ENCODE measurements at regions not wholly inside any gene's neighbourhood (a gene's known extent, or its start where the extent isn't known, plus 50 kb on each side); places are given as distances from the start of the nearest gene placed in this dataset.

DNA sequence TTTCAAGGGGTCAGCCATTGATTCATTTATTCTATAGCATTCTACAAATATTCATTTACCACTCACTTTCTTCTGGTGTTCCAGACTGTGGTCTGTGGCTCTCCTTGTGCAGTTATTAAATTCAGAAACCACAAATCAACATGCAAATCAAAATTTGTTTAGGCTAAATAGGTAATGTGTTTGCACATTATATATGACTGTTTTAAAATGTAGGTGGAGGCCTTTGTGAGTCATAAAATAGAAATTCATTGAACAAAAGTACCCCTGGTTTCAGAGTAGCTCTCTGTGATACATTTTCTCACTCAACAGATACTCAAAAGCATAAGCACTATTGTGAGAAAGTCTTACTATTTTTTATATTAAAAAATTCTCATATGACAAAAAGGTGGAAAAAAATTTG, 385.5 kb upstream of the TSHZ2 start:
- TF ChIP-seq, protein P1, sequence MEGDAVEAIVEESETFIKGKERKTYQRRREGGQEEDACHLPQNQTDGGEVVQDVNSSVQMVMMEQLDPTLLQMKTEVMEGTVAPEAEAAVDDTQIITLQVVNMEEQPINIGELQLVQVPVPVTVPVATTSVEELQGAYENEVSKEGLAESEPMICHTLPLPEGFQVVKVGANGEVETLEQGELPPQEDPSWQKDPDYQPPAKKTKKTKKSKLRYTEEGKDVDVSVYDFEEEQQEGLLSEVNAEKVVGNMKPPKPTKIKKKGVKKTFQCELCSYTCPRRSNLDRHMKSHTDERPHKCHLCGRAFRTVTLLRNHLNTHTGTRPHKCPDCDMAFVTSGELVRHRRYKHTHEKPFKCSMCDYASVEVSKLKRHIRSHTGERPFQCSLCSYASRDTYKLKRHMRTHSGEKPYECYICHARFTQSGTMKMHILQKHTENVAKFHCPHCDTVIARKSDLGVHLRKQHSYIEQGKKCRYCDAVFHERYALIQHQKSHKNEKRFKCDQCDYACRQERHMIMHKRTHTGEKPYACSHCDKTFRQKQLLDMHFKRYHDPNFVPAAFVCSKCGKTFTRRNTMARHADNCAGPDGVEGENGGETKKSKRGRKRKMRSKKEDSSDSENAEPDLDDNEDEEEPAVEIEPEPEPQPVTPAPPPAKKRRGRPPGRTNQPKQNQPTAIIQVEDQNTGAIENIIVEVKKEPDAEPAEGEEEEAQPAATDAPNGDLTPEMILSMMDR (IDR thresholded peaks at IDR 0.05; ENCODE audit: low read depth, low read length, missing control alignments), result no peak
- in situ Hi-C loops (cut with HindIII; ENCODE audit: low sequenced_read_pairs), result no loop called here
- H3K4me3 ChIP-seq (ENCODE audit: low read depth, low read length), result no peak overlapping the region
- no peak for DNase-seq (ENCODE audit: low read depth)

- no peak overlapping the region for H3K4me3 ChIP-seq (ENCODE audit: low read depth, low read length)
- TF ChIP-seq, protein P1 (IDR thresholded peaks at IDR 0.05; ENCODE audit: low read depth, low read length, missing control alignments), result no peak
- in situ Hi-C loops (cut with HindIII; ENCODE audit: low sequenced_read_pairs), result no loop called here
- DNase-seq (ENCODE audit: low read depth), result no peak
Observed at GRCh38 chr20:52585333-52585732, 386.8 kb upstream of the TSHZ2 start.

DNA sequence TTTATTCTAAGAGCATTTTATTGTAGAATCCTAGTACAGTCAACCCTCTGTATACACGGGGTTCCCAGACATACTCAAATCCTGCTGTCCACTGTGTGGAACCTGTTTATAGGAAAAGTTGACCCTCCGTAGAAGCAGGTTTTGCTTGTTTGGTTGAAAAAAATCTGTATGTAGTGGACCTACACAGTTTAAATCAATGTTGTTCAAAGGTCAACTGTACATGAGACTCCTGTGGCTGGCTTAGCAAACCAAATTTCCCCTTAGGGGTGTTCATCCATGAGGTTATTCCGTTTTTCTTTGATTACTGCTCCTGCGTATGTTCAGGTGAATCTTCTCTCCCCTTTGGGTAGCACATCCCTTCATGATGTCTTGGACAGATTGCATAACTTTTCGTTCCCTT, 387.0 kb upstream of the ZFP64 start:
- in situ Hi-C loops (cut with HindIII; ENCODE audit: low sequenced_read_pairs), result no loop called here
- H3K4me3 ChIP-seq (ENCODE audit: low read depth, low read length), result no peak overlapping the region
- TF ChIP-seq, protein P1 (IDR thresholded peaks at IDR 0.05; ENCODE audit: low read depth, low read length, missing control alignments), result no peak
- DNase-seq (ENCODE audit: low read depth), result no peak

DNA sequence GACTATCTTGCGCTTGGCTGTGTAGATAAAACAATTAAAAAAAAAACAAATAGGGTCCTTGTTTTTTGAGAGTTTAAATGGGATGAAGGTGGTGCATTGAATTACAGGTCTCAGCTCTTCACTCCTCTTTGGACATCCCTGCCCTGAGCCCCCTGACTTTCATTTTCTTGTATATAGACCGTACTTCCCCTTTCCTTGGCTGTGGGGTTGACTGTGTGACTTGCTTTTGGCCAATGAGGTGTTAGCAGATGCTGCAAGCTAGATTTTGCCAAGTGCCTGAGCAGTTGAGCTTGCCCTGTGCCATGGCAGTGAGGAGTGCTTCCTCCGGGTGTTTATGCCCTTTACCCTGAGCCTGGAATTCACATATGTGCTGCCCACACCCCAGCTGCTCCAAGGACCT, 386.1 kb upstream of the ZFP64 start:
- TF ChIP-seq, protein P1 (IDR thresholded peaks at IDR 0.05; ENCODE audit: low read depth, low read length, missing control alignments), result no peak
- DNase-seq (ENCODE audit: low read depth), result no peak
- in situ Hi-C loops (cut with HindIII; ENCODE audit: low sequenced_read_pairs), result no loop called here

GRCh38 chr20:52572687-52573086, 381.1 kb upstream of the ZFP64 start:
- no peak for DNase-seq (ENCODE audit: low read depth)
- no peak overlapping the region for H3K4me3 ChIP-seq (ENCODE audit: low read depth, low read length)
- TF ChIP-seq, protein P1 (IDR thresholded peaks at IDR 0.05; ENCODE audit: low read depth, low read length, missing control alignments), result no peak
- in situ Hi-C loops (cut with HindIII; ENCODE audit: low sequenced_read_pairs), result no loop called here

More for the DNA sequence above, 386.1 kb upstream of the ZFP64 start:
- no peak overlapping the region for H3K4me3 ChIP-seq (ENCODE audit: low read depth, low read length)

GRCh38 chr20:52569201-52569600, 377.6 kb upstream of the ZFP64 start:
- TF ChIP-seq, protein P1 (IDR thresholded peaks at IDR 0.05; ENCODE audit: low read depth, low read length, missing control alignments), result no peak
- no peak for DNase-seq (ENCODE audit: low read depth)
- in situ Hi-C loops (cut with HindIII; ENCODE audit: low sequenced_read_pairs), result loop anchor here (5.0 kb wide), 1 partner anchor 42 kb away; no protein-coding TSS in a partner anchor
- no peak overlapping the region for H3K4me3 ChIP-seq (ENCODE audit: low read depth, low read length)

GRCh38 chr20:52565614-52566013, 374.0 kb upstream of the ZFP64 start:
- in situ Hi-C loops (cut with HindIII; ENCODE audit: low sequenced_read_pairs), result loop anchor here (5.0 kb wide), 1 partner anchor 38 kb away; no protein-coding TSS in a partner anchor
- no peak for DNase-seq (ENCODE audit: low read depth)
- TF ChIP-seq, protein P1 (IDR thresholded peaks at IDR 0.05; ENCODE audit: low read depth, low read length, missing control alignments), result no peak
- H3K4me3 ChIP-seq (ENCODE audit: low read depth, low read length), result no peak overlapping the region
